MCF 10A (cell line): ENCODE measurements at regions not wholly inside any gene's neighbourhood (a gene's known extent, or its start where the extent isn't known, plus 50 kb on each side); places are given as distances from the start of the nearest gene placed in this dataset.

ENCODE experiments used
- BruUV-seq: library from RNA; stranded (reverse); fragments of 400-500 nt; replicated peaks from 2 replicates; lab custom pipeline; 2021; lab: Mats Ljungman, UMichigan
- CTCF ChIA-PET: fragments of 300-600 bp; sonication (Branson Sonifier 250); formaldehyde crosslinking; extraction: SDS; loops from one replicate; lab custom pipeline; 2021; ENCODE audit warnings: antibody characterized with exemption, inconsistent platforms; lab: Yijun Ruan, JAX
- POLR2A ChIA-PET: fragments of 300-600, 350-650 bp; sonication (Branson Sonifier 250); formaldehyde crosslinking; extraction: SDS; loops from one replicate; lab custom pipeline; 2020; ENCODE audit warnings: antibody characterized with exemption, inconsistent platforms; lab: Yijun Ruan, JAX
- DNase-seq: peaks from one replicate; pipeline ENCODE4 v3.0.0-alpha.2; 2018; ENCODE audit not compliant: unreplicated experiment
- H3K27ac Mint-ChIP-seq: one replicate; pipeline ENCODE4 v1.8.0; 2022; ENCODE audit warnings: mild to moderate bottlenecking, low read depth, mixed read lengths; ENCODE audit not compliant: unreplicated experiment
- H3K27me3 Mint-ChIP-seq: one replicate; pipeline ENCODE4 v1.8.0; 2022; ENCODE audit warnings: mixed read lengths; ENCODE audit not compliant: insufficient read depth, unreplicated experiment
- H3K36me3 Mint-ChIP-seq: one replicate; pipeline ENCODE4 v1.8.0; 2022; ENCODE audit warnings: mild to moderate bottlenecking, moderate library complexity, mixed read lengths; ENCODE audit not compliant: insufficient read depth, unreplicated experiment
- H3K4me1 Mint-ChIP-seq: one replicate; pipeline ENCODE4 v1.8.0; 2022; ENCODE audit warnings: mixed read lengths; ENCODE audit not compliant: insufficient read depth, unreplicated experiment
- H3K4me3 Mint-ChIP-seq: one replicate; pipeline ENCODE4 v1.8.0; 2022; ENCODE audit warnings: mild to moderate bottlenecking, moderate library complexity, mixed read lengths; ENCODE audit not compliant: unreplicated experiment
- H3K9me3 Mint-ChIP-seq: one replicate; pipeline ENCODE4 v1.8.0; 2022; ENCODE audit warnings: mixed read lengths; ENCODE audit not compliant: unreplicated experiment
- intact Hi-C: fragments of 100-400 bp; cut with micrococcal nuclease; formaldehyde crosslinking; loops from 2 replicates; pipeline ENCODE4 v1.14.1; 2022
- TF ChIP-seq, protein P1 (sequence below): fragments of 200-600 bp; IDR thresholded peaks from one replicate; pipeline ENCODE4 v1.8.0; 2022; ENCODE audit warnings: antibody characterized with exemption, mild to moderate bottlenecking; ENCODE audit not compliant: unreplicated experiment

DNA sequence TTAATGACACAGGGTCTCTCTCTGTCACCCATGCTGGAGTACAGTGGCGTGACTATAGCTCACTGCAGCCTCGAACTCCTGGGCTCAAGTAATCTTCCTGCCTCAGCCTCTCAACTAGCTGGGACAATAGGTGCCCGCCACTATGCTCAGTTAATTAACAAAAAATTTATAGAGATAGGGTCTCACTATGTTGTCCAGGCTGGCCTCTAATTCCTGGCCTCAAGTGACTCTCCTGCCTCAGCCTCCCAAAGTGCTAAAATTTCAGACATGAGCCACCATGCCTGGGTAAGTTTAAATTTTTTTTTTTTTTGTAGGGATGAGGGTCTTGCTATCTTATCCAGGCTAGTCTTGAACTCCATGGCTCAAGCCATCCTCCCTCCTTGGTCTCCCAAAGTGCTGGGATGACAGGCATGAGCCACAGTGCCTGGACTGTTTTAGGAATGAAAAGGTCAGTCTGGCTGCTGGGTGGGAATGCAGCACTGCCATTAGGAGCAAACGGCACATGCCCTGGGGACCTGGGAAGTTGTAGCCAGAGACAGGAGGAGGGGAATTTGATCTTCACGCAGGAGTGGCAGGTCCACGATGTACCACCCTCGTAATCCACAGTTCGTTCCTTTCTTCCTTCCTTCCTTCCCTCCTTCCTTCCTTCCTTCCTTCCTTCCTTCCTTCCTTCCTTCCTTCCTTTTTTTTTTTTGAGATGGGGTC lies 106.7 kb downstream of the HAPSTR1 start:
- no peaks in the 10 kb centered on the region for H3K4me1 Mint-ChIP-seq
- TF ChIP-seq, protein P1, sequence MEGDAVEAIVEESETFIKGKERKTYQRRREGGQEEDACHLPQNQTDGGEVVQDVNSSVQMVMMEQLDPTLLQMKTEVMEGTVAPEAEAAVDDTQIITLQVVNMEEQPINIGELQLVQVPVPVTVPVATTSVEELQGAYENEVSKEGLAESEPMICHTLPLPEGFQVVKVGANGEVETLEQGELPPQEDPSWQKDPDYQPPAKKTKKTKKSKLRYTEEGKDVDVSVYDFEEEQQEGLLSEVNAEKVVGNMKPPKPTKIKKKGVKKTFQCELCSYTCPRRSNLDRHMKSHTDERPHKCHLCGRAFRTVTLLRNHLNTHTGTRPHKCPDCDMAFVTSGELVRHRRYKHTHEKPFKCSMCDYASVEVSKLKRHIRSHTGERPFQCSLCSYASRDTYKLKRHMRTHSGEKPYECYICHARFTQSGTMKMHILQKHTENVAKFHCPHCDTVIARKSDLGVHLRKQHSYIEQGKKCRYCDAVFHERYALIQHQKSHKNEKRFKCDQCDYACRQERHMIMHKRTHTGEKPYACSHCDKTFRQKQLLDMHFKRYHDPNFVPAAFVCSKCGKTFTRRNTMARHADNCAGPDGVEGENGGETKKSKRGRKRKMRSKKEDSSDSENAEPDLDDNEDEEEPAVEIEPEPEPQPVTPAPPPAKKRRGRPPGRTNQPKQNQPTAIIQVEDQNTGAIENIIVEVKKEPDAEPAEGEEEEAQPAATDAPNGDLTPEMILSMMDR: no peak
- H3K4me3 Mint-ChIP-seq: no peak overlapping the region
- CTCF ChIA-PET: interaction anchor here (0.7 kb wide), 1 partner anchor 118 kb away, joined by 3 read pairs; no protein-coding TSS in a partner anchor
- no peaks in the 10 kb centered on the region for H3K9me3 Mint-ChIP-seq
- POLR2A ChIA-PET: interaction anchor here (0.7 kb wide), 1 partner anchor 474 kb away, joined by 4 read pairs; no protein-coding TSS in a partner anchor
- no peak overlapping the region for H3K27ac Mint-ChIP-seq
- no TSS peak for BruUV-seq
- no peaks in the 10 kb centered on the region for H3K36me3 Mint-ChIP-seq
- DNase-seq: no peak
- peaks cover 9% of the 10 kb centered on the region for H3K27me3 Mint-ChIP-seq
- intact Hi-C loops: no loop called here

DNA sequence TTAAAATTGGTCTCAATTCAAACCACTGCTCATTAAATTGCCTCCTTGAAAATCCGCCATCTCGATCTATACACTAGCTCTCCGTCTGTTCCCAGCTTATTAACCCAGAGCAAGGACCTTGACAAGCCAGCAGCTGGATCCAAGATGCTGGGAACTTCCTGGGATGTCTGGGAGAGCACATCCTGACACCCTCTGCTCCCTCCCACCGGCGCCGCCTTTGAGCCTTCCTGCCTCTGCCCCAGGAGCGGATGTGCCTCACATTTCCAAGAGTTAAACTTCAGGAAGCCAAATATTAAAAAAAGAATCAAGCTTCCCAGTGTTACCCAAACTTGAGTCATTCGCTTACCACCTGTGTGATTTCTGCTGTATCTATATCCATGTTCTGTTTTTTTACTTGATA lies 107.9 kb downstream of the HAPSTR1 start:
- POLR2A ChIA-PET: no interaction called here
- Mint-ChIP-seq H3K4me3 (no peak overlapping the region), H3K27me3 (peaks cover 9% of the 10 kb centered on the region), H3K27ac (no peak overlapping the region), H3K36me3 (no peaks in the 10 kb centered on the region), H3K9me3 (no peaks in the 10 kb centered on the region), H3K4me1 (no peaks in the 10 kb centered on the region)
- BruUV-seq: no TSS peak
- TF ChIP-seq, protein P1: no peak
- DNase-seq: no peak
- CTCF ChIA-PET: no interaction called here
- intact Hi-C loops: no loop called here

DNA sequence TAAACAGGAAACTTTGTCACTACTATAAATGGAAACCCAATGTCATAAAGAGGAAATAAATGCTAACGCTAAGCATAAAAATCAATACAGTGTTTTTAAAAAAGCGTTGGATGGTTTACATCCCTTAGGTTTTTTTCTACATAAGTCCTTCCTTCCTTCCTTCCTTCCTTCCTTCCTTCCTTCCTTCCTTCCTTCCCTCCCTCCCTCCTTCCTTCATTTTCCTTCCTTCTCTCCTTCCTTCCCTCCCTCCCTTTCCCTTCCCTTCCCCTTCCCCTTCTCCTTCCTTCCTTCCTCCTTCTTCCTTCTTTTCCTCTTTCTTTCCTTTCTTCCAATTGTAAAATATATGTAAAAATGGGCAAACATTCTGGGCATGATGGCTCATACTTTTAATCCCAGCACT lies 108.3 kb downstream of the HAPSTR1 start:
- no peaks in the 10 kb centered on the region for H3K36me3 Mint-ChIP-seq
- POLR2A ChIA-PET: no interaction called here
- no peak for DNase-seq
- peaks cover 9% of the 10 kb centered on the region for H3K27me3 Mint-ChIP-seq
- TF ChIP-seq, protein P1: no peak
- H3K9me3 Mint-ChIP-seq: no peaks in the 10 kb centered on the region
- H3K27ac Mint-ChIP-seq: no peak overlapping the region
- CTCF ChIA-PET: no interaction called here
- H3K4me1 Mint-ChIP-seq: no peaks in the 10 kb centered on the region
- no peak overlapping the region for H3K4me3 Mint-ChIP-seq
- no TSS peak for BruUV-seq
- intact Hi-C loops: no loop called here

- H3K27ac Mint-ChIP-seq: no peak overlapping the region
- H3K36me3 Mint-ChIP-seq: no peaks in the 10 kb centered on the region
- CTCF ChIA-PET: interaction anchor here (0.5 kb wide), 1 partner anchor 81 kb away, joined by 3 read pairs; no protein-coding TSS in a partner anchor
- no peaks in the 10 kb centered on the region for H3K4me1 Mint-ChIP-seq
- intact Hi-C loops: no loop called here
- POLR2A ChIA-PET: no interaction called here
- no peaks in the 10 kb centered on the region for H3K27me3 Mint-ChIP-seq
- DNase-seq: no peak
- TF ChIP-seq, protein P1: no peak
- H3K4me3 Mint-ChIP-seq: no peak overlapping the region
- H3K9me3 Mint-ChIP-seq: no peaks in the 10 kb centered on the region
- no TSS peak for BruUV-seq
These were observed 112.5 kb downstream of the HAPSTR1 start for GRCh38 chr16:9203956-9204355.
